Gastrocnemius medialis (tissue), 4 donors: ENCODE measurements at regions not wholly inside any gene's neighbourhood (a gene's known extent, or its start where the extent isn't known, plus 50 kb on each side); places are given as distances from the start of the nearest gene placed in this dataset.

ENCODE experiments used
- ATAC-seq, 2 donors: fragments of 150-250 bp; one replicate each; pipeline ENCODE4 v1.9.1; 2016
- DNase-seq, 2 donors: peaks; one replicate each; pipeline ENCODE4 v3.0.0-alpha.2; 2019
- H3K27ac ChIP-seq, 4 donors: fragments of 200-600 bp; sonication (generic); 1 replicate in 1 of 4; 2 replicates in 3 of 4; pipeline ENCODE4 v1.5.1; 2016 to 2018; ENCODE audit warnings: mild to moderate bottlenecking in 2 of 4, moderate library complexity in 1 of 4
- H3K27me3 ChIP-seq, 3 donors: fragments of 200-600 bp; sonication (generic) in 2 of 3; 1 replicate in 1 of 3; 2 replicates in 2 of 3; pipeline versions ENCODE4 v1.5.1 to v1.6.0; 2016 to 2019; ENCODE audit warnings: mild to moderate bottlenecking in 1 of 3, moderate library complexity in 1 of 3
- H3K36me3 ChIP-seq, 2 donors: fragments of 200-600 bp; sonication (generic) in 1 of 2; one replicate each; pipeline ENCODE4 v1.5.1; 2017 to 2018
- H3K4me1 ChIP-seq, 2 donors: fragments of 200-600 bp; sonication (generic) in 1 of 2; one replicate each; pipeline ENCODE4 v1.5.1; 2016 to 2017; ENCODE audit warnings: mild to moderate bottlenecking in 2 of 2
- H3K4me3 ChIP-seq, 4 donors: fragments of 200-600 bp; sonication (generic) in 3 of 4; 1 replicate in 1 of 4; 2 replicates in 3 of 4; pipeline ENCODE4 v1.5.1; 2016 to 2019; ENCODE audit warnings: mild to moderate bottlenecking in 2 of 4
- H3K9me3 ChIP-seq, 3 donors: fragments of 200-600 bp; sonication (generic) in 2 of 3; 1 replicate in 1 of 3; 2 replicates in 2 of 3; pipeline ENCODE4 v1.5.1; 2016 to 2019
- CTCF ChIP-seq, 5 experiments: fragments of 450-650 bp in 3 of 5; fragments of 200-600 bp in 2 of 5; sonication (generic) in 2 of 5; IDR thresholded peaks in 4 of 5; conservative IDR thresholded peaks in 1 of 5; 1 replicate in 4 of 5; 2 replicates in 1 of 5; pipeline ENCODE4 v1.5.1; 2016 to 2019; ENCODE audit warnings: antibody characterized with exemption in 5 of 5, mild to moderate bottlenecking in 3 of 5, moderate library complexity in 3 of 5
- POLR2A ChIP-seq, 2 donors: fragments of 450-650 bp; IDR thresholded peaks; one replicate each; pipeline ENCODE4 v1.6.1; 2017; ENCODE audit warnings: antibody characterized with exemption in 2 of 2, mild to moderate bottlenecking in 2 of 2, moderate library complexity in 2 of 2
- in situ Hi-C, 4 donors: fragments of 200-750 bp; cut with MboI; loops; one replicate each; pipeline versions ENCODE4 v1.15.0 to v1.8.0; 2017; ENCODE audit warnings: low sequenced_read_pairs in 4 of 4
- intact Hi-C: fragments of 100-400 bp; cut with DNase I; formaldehyde crosslinking; loops from one replicate; pipeline ENCODE4 v1.15.1; 2023; ENCODE audit warnings: low total_unique reads

DNA sequence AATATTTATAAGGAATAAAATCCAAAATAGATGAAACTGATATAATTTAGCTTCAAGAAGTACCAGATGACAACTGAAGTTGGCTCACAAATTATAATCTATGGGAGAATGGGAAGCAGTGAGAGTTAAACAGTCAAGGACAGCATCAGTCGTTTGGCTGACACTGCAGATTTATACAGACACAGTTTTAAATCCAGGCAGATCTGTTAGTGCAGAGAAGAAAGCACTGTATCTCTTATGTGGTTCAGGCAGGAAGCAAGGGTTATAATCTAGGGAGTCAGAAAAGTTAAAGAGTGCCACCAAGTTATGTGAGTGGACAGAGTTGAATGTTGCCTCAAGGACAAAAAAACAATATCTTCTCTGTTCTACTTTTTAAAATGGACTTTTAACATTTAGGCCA is 880.2 kb downstream of the TSN start:
- no peaks in the 10 kb centered on the region for H3K4me1 ChIP-seq
- H3K36me3 ChIP-seq = no peaks in the 10 kb centered on the region
- DNase-seq = no peak
- no peaks in the 10 kb centered on the region for H3K27me3 ChIP-seq
- in situ Hi-C loops (no loop called here), intact Hi-C loops (no loop called here)
- no peak overlapping the region for H3K4me3 ChIP-seq
- no peak overlapping the region for H3K27ac ChIP-seq
- no peak for TF ChIP-seq CTCF (IDR thresholded peaks at IDR 0.05 in 4 of 5, conservative IDR thresholded peaks at IDR 0.05 in 1 of 5)
- no peak for TF ChIP-seq POLR2A (IDR thresholded peaks at IDR 0.05)
- no peaks in the 10 kb centered on the region for H3K9me3 ChIP-seq
- ATAC-seq = no peak

GRCh38 chr2:122636097-122636496 is 880.6 kb downstream of the TSN start:
- H3K27me3 ChIP-seq = no peaks in the 10 kb centered on the region
- no peaks in the 10 kb centered on the region for H3K4me1 ChIP-seq
- intact Hi-C loops (no loop called here), in situ Hi-C loops (no loop called here)
- H3K9me3 ChIP-seq = no peaks in the 10 kb centered on the region
- no peak for TF ChIP-seq POLR2A (IDR thresholded peaks at IDR 0.05)
- no peak overlapping the region for H3K27ac ChIP-seq
- no peaks in the 10 kb centered on the region for H3K36me3 ChIP-seq
- DNase-seq (no peak), ATAC-seq (no peak)
- no peak overlapping the region for H3K4me3 ChIP-seq

GRCh38 chr2:122639176-122639575 is 883.7 kb downstream of the TSN start:
- H3K9me3 ChIP-seq = no peaks in the 10 kb centered on the region
- in situ Hi-C loops (no loop called here), intact Hi-C loops (no loop called here)
- no peaks in the 10 kb centered on the region for H3K27me3 ChIP-seq
- TF ChIP-seq CTCF (IDR thresholded peaks at IDR 0.05 in 4 of 5, conservative IDR thresholded peaks at IDR 0.05 in 1 of 5) (no peak), POLR2A (IDR thresholded peaks at IDR 0.05) (no peak)
- no peak for ATAC-seq
- no peaks in the 10 kb centered on the region for H3K4me1 ChIP-seq
- no peak for DNase-seq
- no peak overlapping the region for H3K4me3 ChIP-seq
- no peaks in the 10 kb centered on the region for H3K36me3 ChIP-seq
- H3K27ac ChIP-seq = no peak overlapping the region

- Histone ChIP-seq H3K27ac (no peak overlapping the region), H3K27me3 (no peaks in the 10 kb centered on the region)
- in situ Hi-C loops = no loop called here
Observed at GRCh38 chr2:122639711-122640110, 884.3 kb downstream of the TSN start.

DNA sequence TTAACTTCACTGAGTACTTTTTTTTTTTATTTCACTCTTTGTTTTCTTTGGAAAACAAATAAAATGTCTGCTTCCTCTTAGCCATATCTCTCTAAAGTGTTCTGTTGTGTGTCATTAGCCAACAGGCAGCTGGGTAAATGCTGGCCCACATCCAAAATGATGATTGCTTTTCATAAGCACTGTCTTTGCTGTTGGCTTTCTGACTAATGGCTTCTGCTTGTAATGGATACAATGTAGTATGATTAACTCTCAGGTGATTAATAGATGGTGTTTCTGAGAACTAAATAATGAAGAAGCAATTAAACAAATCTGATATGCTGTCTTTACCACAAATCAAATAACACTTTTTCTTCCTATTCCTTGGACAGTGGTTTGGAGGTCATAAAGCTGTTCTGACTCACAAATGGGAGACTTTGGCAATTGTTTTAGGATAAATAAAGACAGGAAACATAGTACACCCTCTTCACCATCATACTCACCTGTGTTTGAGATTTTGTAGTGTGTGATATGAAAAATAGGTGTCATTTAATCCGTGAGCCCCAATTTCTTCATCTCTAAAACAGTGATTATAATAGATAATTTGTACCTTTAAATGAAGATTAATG is 888.4 kb downstream of the TSN start:
- ATAC-seq (no peak), DNase-seq (no peak)
- Histone ChIP-seq H3K27ac (no peak overlapping the region), H3K27me3 (no peaks in the 10 kb centered on the region), H3K9me3 (no peaks in the 10 kb centered on the region), H3K4me3 (no peak overlapping the region), H3K36me3 (no peaks in the 10 kb centered on the region), H3K4me1 (no peaks in the 10 kb centered on the region)
- in situ Hi-C loops = no loop called here
- intact Hi-C loops = no loop called here
- no peak for TF ChIP-seq CTCF (IDR thresholded peaks at IDR 0.05 in 4 of 5, conservative IDR thresholded peaks at IDR 0.05 in 1 of 5)
- no peak for TF ChIP-seq POLR2A (IDR thresholded peaks at IDR 0.05)

More at GRCh38 chr2:122639711-122640110, 884.3 kb downstream of the TSN start:
- no peaks in the 10 kb centered on the region for H3K9me3 ChIP-seq
- DNase-seq = no peak
- no peaks in the 10 kb centered on the region for H3K4me1 ChIP-seq
- no peak overlapping the region for H3K4me3 ChIP-seq
- ATAC-seq = no peak
- intact Hi-C loops = no loop called here
- TF ChIP-seq POLR2A (IDR thresholded peaks at IDR 0.05) (no peak), CTCF (IDR thresholded peaks at IDR 0.05 in 4 of 5, conservative IDR thresholded peaks at IDR 0.05 in 1 of 5) (no peak)
- no peaks in the 10 kb centered on the region for H3K36me3 ChIP-seq
